Stomach (tissue), 4 donors: ENCODE measurements at regions not wholly inside any gene's neighbourhood (a gene's known extent, or its start where the extent isn't known, plus 50 kb on each side); places are given as distances from the start of the nearest gene placed in this dataset.

Experiments used
- CTCF ChIP-seq, 7 experiments: fragments of 450-650 bp in 4 of 7; fragments of 200-600 bp in 3 of 7; sonication (generic) in 3 of 7; IDR thresholded peaks; one replicate each; pipeline ENCODE4 v1.5.1; 2016 to 2019; ENCODE audit warnings: antibody characterized with exemption in 7 of 7, control low read depth in 2 of 7, mild to moderate bottlenecking in 1 of 7
- EP300 ChIP-seq: sonication (generic); formaldehyde crosslinking; IDR thresholded peaks from one replicate; pipeline ENCODE4 v1.6.1; 2017; ENCODE audit warnings: antibody characterized with exemption
- POLR2AphosphoS5 ChIP-seq, 3 donors: sonication (generic); formaldehyde crosslinking; IDR thresholded peaks; one replicate each; pipeline ENCODE4 v1.6.1; 2016; ENCODE audit warnings: antibody characterized with exemption in 3 of 3

- TF ChIP-seq CTCF (IDR thresholded peaks at IDR 0.05) (no peak), POLR2AphosphoS5 (IDR thresholded peaks at IDR 0.05) (no peak), EP300 (no peak)
Measured at GRCh38 chr14:34111505-34111904, 160.6 kb upstream of the EGLN3 start.
